ENCODE measurements at regions not wholly inside any gene's neighbourhood (a gene's known extent, or its start where the extent isn't known, plus 50 kb on each side); places are given as distances from the start of the nearest gene placed in this dataset.
"Not testable (repeated sequence)": the region's sequence is repeated elsewhere in the genome, so short reads cannot be mapped to it uniquely, and the experiment has no call there.

GRCh38 chr14:53216478-53216877 lies 63.4 kb upstream of the DDHD1 start:
- H3K9me3 Mint-ChIP-seq; H4K91ac ChIP-seq (ENCODE audit: insufficient read length, low read depth, low read length); H3T11ph ChIP-seq (ENCODE audit: low read length); DNase-seq; H2BK5ac ChIP-seq (ENCODE audit: insufficient read length, low read length); H3K4ac ChIP-seq (ENCODE audit: low read depth, low read length); H3K27ac Mint-ChIP-seq; H2BK15ac ChIP-seq (ENCODE audit: low read depth, low read length); H2BK12ac ChIP-seq (ENCODE audit: insufficient read length, low read depth, low read length); H3K23ac ChIP-seq (ENCODE audit: insufficient read length, low read depth, low read length); H3K27ac ChIP-seq (ENCODE audit: insufficient read length, low read depth, low read length); H3K18ac ChIP-seq (ENCODE audit: insufficient read length, low read depth, low read length); H3K4me1 Mint-ChIP-seq; H4K20me1 ChIP-seq (ENCODE audit: control insufficient read depth, insufficient read depth, insufficient read length); H4K5ac ChIP-seq (ENCODE audit: insufficient read length, low read depth, low read length); H3K14ac ChIP-seq (ENCODE audit: insufficient read depth, low read length); H3K9me3 ChIP-seq (ENCODE audit: control insufficient read depth, low read depth, low read length); H3K79me1 ChIP-seq (ENCODE audit: insufficient read depth, low read depth, low read length, poor library complexity, severe bottlenecking); H3K79me2 ChIP-seq (ENCODE audit: insufficient read depth, low read length); H3K23me2 ChIP-seq (ENCODE audit: insufficient read length, low read depth, low read length, poor library complexity, severe bottlenecking); H4K8ac ChIP-seq (replicated peaks; ENCODE audit: insufficient read length, low read depth, low read length); H3K56ac ChIP-seq (ENCODE audit: insufficient read length, low read depth, low read length); H3K4me2 ChIP-seq (ENCODE audit: insufficient read depth, insufficient read length, low read length); H2AK5ac ChIP-seq (ENCODE audit: insufficient read length, low read length); H2BK120ac ChIP-seq (ENCODE audit: low read depth, low read length, poor library complexity, severe bottlenecking); H3K4me3 Mint-ChIP-seq; H3K27me3 Mint-ChIP-seq (ENCODE audit: low read depth); H2BK20ac ChIP-seq (ENCODE audit: low read depth, low read length, poor library complexity, severe bottlenecking); H3K36me3 Mint-ChIP-seq (ENCODE audit: insufficient read depth in 1 of 3, low read depth in 3 of 3); H2AFZ ChIP-seq (ENCODE audit: low read length); H3K27me3 ChIP-seq (ENCODE audit: insufficient read depth, low read length); H3K9ac ChIP-seq (ENCODE audit: extremely low read depth, insufficient read length, low read length); H3K4me1 ChIP-seq (ENCODE audit: insufficient read depth, low read length): not testable (repeated sequence)
- WGBS (ENCODE audit: extremely low coverage, insufficient read length, low lambda C conversion rate), result no CpG with 5 or more reads among the region's 11 CpGs
